ENCODE measurements at regions not wholly inside any gene's neighbourhood (a gene's known extent, or its start where the extent isn't known, plus 50 kb on each side); places are given as distances from the start of the nearest gene placed in this dataset.
"Not testable (repeated sequence)": the region's sequence is repeated elsewhere in the genome, so short reads cannot be mapped to it uniquely, and the experiment has no call there.

DNA sequence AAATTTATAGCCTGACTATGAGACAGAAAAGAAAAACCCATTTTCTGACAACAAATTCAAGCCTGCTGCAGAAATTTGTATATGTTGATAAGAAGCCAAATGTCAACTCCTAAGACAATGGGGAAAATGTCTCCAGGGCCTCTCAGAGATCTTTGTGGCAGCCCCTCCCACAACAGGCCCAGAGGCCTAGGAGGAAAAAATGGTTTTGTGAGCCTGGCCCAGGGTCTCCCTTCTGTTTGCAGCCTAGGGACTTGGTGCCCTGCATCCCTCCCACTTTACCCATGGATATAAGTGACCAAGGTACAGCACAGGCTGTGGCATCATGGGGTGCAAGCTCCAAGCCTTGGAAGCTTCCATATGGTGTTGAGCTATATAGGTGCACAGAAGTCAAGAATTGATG is 740.2 kb downstream of the SEMA5A start:
- DNase-seq (ENCODE audit: low read depth) = no peak

DNA sequence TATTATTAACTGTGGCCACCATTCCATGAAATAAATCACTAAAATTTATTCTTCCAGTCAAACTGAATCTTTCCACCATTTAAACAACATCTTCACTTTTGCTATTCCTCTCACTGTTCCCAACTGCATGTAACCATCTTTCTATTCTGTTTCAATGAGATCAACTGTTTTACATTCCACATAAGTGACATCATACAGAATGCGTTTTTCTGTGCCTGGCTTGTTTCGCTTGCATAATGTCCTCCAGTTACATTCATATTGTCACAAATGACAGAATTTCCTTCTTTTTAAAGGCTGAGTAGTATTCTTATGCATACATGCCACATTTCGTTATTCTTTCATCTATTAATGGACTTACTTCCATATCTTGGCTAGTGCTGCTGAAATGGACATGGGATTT is 738.2 kb downstream of the SEMA5A start:
- no peak for DNase-seq (ENCODE audit: low read depth)

DNA sequence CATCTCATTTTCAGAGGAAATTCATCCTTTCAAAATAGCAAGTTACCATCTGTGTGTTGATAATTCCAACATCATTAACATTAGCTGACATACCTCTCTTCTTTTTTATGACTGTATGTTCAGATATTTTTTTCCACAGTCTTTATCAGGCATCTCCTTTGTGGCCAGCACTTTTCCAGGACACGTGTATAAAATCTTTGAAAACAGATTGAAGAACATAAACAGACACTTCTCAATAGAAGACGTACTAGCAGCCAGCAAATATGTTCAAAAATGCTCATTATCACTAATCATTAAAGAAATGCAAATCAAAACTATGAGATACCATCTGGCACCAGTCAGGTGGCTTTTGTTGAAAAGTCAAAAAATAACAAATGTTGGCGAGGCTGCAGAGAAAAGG is 734.3 kb downstream of the SEMA5A start:
- DNase-seq (ENCODE audit: low read depth) = no peak

DNA sequence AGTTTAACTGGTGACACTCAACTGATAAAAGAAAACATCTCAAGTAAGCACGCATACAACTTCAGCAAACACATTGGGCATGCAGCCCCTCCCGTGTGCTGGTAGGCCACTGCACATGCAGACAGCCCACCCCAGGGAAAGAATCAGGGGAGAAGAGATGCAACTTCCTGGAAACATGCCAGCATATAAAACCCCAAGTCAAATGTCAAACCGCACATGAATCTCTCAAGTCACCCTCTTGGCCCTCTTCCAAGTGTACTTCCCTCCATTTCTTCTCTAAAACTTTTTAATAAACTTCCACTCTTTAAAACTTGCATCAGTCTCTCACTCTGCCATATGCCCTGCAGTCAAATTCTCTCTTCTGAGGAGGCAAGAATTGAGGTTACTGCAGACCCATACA is 732.7 kb downstream of the SEMA5A start:
- no peak for DNase-seq (ENCODE audit: low read depth)

DNA sequence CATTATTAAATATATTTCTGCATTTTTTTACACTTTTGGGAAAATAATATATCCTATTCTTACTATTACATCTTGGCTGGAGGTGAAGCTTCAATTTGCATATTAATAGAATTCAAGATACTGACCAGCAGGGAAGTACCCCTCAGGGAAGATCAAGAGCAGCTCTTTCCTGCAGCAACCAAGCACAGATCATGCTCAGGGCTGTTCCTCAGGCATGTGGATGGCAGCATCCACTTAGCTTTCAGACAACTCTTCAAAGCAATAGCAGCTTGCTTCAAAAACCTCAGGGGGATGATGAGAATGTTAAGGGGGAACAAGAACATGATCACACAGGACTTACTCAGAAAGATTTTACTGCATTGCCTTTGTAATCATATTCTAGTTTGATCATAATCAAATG is 731.8 kb downstream of the SEMA5A start:
- DNase-seq (ENCODE audit: low read depth) = no peak

DNA sequence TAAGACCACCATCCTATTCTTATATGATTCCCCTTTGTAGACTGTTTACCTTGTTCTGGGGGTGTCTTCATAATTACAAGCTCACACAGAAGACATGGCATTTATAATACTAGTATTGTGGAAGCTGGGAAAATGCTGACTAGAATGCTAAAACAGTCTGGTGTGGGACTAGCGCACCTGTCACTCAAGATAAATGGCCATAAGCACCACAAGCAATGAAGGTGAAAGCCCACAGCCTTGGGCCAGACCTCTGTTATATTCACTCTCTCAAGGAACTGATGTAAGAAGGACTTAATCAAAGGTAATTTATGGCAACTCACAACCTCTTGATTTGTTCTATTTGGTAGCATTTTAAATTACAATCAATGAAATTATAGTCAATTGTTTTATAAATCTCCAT is 721.5 kb downstream of the SEMA5A start:
- no peak for DNase-seq (ENCODE audit: low read depth)

DNA sequence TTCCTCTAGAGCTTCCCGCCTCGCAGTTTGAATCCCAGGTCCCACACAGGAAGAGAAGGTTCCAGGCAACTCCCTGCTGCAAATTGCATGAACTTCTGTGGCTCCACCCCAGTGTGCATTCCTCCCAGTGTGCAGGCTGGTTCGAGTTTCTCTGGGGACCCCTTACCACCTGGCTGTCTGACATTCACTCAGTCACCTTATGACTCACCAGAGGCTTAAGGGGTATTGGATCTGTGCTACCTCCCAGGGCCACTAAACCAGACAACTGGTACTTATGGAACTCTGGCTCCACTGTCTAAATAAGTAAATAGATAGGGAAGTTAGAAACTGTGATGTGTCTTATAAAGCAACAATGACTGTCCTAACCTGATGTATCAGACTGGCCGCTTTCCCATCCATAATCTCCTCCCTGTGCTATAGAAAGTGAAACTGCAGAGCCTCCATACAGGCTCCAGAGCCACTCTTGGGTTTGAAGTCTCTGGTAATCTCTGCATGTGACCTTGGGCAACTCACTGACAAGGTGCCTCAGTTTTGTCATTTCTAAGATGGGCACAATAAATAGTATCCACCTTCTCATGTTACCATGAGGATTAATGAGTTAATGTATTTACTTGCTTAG is 720.6 kb downstream of the SEMA5A start:
- no peak for DNase-seq (ENCODE audit: low read depth)

DNA sequence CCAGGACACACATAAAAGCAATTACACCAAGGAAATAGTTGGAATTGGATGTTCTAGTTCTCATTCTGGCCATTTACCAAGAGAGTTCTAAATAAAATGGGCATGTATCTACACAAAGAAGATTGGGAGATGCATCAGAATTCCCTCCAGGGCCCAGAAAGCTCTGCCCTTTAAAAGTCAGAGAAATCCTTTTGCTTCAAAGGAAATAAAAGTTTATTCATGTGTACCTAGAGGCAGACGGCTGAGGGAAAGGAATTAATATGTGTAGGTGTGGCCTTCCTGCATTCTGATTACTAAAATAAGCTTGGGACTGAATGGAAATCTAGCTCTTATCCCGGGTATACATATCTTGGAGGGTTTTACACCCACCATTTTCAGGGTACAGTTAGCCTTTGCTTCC is 719.4 kb downstream of the SEMA5A start:
- no peak for DNase-seq (ENCODE audit: low read depth)

DNA sequence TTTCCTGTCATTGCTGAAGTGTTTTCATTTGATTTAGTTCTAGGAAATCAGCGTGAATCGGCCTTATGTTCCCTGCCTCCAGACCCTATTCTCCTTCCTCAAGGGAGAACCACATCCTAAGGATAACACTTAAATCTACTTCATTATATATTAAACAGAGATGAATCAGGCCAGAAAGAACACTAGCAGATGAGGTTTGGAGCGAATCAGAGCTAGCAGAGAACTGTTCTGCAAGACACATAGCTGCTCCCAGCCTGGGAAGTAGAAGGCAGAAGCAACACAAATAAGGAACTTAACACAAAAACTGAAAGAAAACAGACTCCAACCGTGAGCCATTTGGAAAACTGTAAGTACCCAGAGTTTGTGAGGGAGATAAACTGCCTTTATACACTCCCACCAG is 718.2 kb downstream of the SEMA5A start:
- DNase-seq (ENCODE audit: low read depth) = no peak

DNA sequence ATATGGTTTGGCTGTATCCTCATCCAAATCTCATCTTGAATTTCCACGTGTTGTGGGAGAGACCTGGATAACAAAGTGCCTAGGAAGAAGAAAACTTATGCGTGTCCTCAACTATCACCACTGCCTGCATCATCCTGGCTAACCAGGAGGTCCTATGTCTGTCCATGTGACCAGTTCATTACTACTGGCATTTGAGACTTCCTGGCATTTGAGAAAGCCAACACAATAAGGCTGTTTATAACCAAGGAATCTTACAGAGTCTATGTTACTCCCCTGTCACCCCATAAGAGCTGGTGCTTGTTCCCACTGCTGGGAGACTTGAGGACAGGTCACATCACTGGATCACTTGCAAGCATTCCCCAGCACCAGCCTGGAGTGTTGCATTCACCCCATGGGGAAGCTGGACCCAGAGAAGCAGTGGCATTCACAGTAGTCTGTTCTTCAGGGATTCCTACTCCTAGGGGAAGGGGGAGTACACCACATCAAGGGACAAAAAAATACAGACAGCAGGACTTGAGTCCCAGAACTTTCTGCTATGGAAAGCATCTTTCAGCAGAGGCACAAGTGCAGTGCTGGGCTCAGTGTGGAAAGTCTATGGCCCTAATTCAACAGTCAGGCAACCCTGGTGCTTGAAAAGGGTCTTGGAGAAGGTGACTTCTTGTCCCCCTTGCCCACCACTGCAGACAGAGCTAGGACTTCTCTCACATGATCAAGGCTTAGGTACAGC is 717.1 kb downstream of the SEMA5A start:
- no peak for DNase-seq (ENCODE audit: low read depth)

DNA sequence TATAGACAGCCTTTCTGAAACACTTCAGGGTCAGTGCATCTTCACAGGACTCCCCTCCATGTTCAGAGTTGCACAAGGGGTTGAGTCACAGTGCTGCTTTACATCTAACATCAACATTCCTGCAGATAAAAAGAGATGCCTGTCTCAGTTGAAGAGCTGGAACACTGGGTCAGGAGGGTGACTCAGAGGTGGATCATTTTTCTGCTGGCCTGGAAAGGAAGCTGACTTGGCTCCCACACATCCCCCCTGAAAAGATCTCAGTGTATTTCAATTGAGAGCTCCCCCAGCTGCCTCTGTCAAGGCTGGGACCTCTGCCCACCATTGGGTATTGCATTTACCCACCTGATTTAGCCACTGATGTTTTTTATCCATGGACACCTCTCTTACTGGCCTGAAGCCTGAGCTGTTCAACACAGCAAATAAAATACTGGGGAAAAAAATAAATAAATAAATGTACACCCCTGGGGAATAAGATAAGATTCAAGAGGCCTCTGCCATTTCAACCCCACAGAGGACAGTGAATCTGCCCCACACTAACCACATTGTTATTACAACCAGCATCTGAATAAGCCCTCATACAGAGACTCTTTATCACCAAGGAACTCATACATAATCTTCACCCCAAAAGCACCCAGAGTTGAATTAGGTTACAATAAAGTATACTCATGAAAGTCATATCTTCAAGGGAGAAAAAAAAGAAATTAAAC is 716.4 kb downstream of the SEMA5A start:
- DNase-seq (ENCODE audit: low read depth) = no peak

DNA sequence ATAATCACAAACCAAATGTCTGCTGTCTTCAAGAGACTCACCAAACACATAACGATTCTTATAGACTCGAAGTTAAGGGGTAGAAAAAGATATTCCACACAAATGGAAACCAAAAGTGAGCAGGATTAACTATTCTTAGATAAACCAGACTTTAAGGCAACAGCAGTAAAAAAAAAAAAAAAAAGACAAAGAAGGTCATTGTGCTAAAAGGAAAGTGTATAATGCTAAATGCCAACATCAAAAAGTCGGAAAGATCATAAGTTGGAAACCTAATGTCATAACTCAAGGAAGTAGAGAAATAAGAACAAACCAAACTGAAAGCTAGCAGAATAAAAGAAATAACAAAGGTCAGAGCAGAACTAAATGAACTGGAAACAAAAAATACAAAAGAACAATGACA is 714.6 kb downstream of the SEMA5A start:
- DNase-seq (ENCODE audit: low read depth) = no peak

DNA sequence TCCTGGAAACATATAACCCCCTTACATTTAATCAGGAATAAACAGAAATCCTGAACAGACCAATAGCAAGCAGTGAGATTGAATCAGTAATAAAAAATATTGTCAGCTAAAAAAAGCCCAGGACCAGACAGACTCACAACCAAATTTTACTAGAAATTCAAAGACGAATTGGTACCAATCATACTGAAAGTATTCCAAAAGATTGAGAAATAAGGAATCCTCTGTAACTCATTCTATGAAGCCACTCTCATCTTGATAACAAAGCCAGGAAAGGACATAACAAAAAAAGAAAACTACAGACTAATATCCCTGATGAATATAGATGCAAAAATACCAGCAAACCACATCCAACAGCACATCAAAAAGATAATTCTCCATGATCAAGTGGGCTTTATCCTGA is 714.0 kb downstream of the SEMA5A start:
- DNase-seq (ENCODE audit: low read depth) = no peak

DNA sequence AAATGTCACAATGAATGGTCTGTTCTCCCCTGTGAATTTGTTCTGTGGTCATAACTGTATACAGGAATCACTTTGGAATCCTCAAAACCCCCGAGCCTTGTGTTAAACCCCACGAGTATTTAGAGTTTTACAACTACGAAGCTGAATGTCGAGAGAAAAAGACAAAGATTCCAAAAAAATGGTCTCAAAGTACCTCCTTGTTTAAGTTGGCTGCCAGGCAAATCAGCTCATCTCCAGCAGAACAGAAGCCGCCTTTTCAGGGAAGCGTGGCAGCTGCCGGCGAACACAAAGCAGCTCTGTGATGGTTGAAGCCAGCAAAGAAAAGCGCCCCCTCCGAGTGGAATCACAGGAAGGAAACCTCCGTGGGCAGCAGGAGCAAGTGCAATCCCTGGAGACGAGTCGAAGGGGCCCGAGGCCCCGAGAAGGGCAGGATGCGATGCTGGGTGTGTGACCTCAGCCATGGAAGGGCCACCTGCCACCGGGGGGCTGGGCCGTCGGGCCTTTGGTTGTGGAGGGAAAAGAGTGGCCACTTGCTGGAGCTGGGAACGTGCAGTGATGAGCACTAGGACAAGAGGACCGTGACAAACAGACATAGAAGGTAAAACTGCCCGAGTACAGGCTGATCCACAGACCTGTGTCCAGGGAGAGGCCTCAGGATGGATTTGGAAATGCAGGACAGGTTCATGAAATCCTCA is 706.4 kb downstream of the SEMA5A start:
- DNase-seq (ENCODE audit: low read depth) = no peak

DNA sequence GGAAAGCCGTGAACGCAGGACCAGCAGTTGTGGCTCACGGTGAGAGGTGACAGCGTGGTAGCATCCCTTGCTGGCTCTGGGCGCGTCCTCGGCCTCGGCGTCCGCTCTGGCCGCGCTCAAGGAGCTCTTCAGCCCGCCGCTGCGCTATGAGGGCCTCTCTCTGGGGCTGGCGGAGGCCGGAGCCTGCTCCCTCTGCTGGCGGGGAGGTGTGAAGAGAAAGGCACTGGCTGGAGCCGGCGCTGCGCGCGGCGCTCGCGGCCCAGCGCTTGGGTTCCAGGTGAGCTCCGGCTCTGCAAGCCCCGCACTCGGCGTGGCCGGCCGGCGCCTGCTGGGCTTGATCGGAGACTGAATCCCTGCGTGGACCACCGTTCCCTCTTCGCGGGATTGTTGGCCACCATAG is 705.6 kb downstream of the SEMA5A start:
- no peak for DNase-seq (ENCODE audit: low read depth)

DNA sequence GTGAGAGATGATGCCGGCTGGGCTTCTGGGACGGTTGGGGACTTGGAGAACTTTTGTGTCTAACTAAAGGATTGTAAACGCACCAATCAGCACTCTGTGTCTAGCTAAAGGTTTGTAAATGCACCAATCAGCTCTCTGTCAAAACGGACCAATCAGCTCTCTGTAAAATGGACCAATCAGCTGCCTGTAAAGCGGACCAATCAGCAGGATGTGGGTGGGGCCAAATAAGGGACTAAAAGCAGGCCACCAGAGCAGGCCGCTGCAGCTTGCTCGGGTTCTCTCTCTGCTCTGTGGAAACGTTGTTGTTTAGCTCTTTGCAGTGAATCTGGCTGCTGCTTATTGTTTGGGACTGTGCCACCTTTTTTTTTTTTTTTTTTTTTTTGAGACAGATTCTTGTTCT is 705.1 kb downstream of the SEMA5A start:
- not testable (repeated sequence) for DNase-seq (ENCODE audit: low read depth)

DNA sequence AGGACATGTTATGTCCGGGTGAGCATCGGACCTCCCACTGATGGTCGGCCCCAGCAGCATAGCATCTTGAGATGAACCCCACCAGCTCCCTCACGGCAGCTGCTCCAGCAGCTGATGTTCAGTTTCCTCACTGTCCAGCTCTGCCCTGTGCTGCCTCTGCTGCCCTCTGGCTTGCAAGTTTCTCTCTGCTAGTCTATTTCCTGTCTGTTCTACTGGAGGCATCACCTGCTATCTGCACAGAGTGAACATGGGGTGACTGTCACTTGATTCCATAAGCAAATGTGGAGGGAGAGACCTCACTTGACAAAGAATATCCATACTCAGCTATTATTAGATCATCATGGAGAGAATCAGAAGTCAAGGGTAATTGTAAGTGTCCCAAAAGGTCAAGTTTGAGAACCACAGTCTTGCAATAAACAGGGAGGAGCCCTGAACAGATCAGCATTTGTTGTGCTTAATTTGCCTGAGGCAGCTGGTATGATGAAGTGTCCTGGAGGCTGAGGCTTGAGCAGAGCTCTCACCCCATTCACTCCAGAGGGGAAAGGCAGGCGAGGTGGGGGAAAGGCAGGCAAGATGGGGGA is 702.8 kb downstream of the SEMA5A start:
- DNase-seq (ENCODE audit: low read depth) = no peak

DNA sequence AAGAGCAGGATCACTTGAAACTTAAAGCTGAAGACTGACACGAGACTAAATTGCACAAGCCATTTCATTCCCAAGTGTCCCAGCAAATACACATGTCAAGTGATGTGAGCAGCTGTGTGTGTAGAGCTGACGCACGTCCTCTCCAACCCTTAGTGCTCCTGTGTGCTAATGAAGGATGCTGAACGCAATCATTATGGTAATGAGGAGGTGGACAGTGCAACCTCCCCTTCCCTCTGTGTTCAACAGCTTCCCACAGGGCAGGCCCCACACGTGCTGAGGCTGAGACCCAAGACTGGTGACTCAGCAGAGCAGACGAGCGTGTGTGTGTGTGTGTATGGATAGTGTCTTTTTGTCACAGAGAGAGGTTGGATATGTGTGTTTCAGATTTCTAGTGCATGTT is 702.1 kb downstream of the SEMA5A start:
- DNase-seq (ENCODE audit: low read depth) = no peak

DNA sequence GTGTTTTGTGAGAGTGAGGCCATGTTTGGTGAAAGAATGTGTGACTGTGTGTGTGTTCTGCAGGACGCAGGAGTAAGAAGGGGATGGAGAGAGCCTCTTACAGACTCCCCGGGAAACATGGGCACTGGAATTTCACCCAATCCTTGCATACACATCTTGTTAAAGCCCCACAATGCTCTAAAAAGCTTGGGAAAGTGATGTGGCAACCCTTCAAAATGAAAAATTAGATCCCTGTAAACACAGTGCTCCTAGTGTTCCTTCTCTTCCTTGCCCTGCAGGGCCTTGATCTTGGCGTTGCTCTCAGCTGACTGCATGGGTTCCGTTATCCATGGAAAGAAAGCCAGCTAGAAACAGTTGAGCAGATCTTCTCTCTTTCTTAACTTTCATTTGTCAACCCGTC is 701.7 kb downstream of the SEMA5A start:
- no peak for DNase-seq (ENCODE audit: low read depth)

DNA sequence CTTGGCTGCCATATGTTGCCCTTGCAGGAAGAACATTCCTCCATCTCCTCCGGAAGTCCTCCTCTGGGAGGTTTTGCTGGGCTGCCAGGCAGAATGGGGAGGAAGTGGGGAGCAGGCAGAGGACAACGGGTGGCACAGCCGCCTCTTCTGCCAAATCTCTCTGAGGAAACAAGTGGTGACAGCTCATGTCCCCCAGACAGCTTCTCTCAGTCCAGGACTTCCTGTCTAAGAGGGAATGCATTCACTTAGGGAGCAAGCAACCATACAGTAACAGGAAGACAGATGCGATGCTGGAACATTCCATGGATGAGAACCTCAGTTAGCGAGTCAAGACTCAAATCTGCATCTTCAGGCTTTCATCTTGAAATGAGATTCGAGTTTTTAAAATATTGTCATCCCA is 701.0 kb downstream of the SEMA5A start:
- no peak for DNase-seq (ENCODE audit: low read depth)

DNA sequence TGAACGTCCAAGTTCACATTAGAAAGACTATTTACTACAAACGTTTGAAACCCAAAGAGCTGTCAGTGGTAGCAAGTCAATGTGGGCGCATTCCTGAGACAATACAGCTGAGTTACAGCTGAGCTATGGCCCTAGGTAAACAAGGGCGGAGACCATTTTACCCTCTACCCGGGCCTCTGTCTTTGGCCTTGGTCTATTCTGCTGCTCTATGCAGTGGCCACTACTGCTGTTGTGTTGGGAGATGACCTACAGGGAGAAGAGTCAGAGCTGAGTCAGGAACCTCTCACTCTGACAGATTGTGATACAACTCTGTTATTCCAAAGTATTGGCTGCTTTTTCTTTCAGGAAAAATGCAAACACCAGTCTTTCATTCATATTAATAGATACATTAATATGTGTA is 700.6 kb downstream of the SEMA5A start:
- DNase-seq (ENCODE audit: low read depth) = no peak

DNA sequence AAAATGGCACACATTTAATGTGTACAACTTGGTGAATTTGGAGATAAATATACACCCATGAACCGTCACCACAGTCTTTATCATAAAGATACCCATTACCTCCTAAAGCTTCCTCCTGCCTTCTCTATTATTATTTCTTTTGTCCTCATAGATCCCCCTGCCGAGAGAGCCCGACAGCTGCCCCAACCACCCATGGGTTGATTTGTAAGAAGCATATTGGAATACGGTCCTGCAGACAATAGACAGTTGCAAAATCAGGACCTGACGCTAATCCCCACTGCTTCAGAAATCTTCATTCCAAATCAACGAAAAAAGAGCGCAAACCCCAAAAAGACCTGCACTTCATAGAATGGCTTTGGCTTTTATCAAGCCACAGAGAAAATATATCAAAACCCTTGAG is 697.5 kb downstream of the SEMA5A start:
- no peak for DNase-seq (ENCODE audit: low read depth)
